ENCODE measurements at regions not wholly inside any gene's neighbourhood (a gene's known extent, or its start where the extent isn't known, plus 50 kb on each side); places are given as distances from the start of the nearest gene placed in this dataset.
"Not testable (repeated sequence)": the region's sequence is repeated elsewhere in the genome, so short reads cannot be mapped to it uniquely, and the experiment has no call there.

DNA sequence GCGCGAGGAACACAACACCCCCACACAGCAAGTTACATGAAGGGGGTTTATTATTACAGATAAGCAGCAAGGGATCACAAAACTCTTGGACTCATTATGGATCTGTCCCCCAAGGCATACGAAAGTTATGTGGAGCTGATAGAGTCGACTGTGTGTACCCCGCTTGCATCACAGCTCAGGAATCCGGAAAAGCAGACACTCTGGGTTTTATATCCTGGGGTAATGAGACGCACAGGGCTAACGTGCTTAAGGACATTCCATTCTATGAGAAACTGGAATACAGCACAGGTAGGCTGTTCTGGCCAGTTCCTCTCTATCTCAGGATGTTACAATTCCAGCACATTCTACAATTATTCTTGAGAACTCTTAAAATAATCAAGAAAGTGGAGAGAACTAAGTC, 401.4 kb downstream of the RPIA start:
- not testable (repeated sequence) for H3K4me3 ChIP-seq; H3K4me2 ChIP-seq; H3K27ac Mint-ChIP-seq; H3K9me3 Mint-ChIP-seq; DNase-seq (ENCODE audit: low spot score); H3K4me3 Mint-ChIP-seq; H3K36me3 Mint-ChIP-seq (ENCODE audit: low read depth); H3K36me3 ChIP-seq (ENCODE audit: insufficient read depth); H3K9me2 ChIP-seq (ENCODE audit: insufficient read depth); H3K27me3 Mint-ChIP-seq (ENCODE audit: insufficient read depth, low read depth, poor library complexity); ATAC-seq; H4K20me1 ChIP-seq (replicated peaks; ENCODE audit: insufficient read depth); H2AFZ ChIP-seq; H3K79me2 ChIP-seq (replicated peaks; ENCODE audit: insufficient read depth); H3K4me1 Mint-ChIP-seq; H3K27me3 ChIP-seq (ENCODE audit: insufficient read depth); H3K4me1 ChIP-seq (ENCODE audit: insufficient read depth); H3F3A ChIP-seq (replicated peaks; ENCODE audit: low read depth); H3K27ac ChIP-seq (ENCODE audit: low read depth)

- not testable (repeated sequence) for H3K4me1 Mint-ChIP-seq; H3K9me2 ChIP-seq (ENCODE audit: insufficient read depth); H4K20me1 ChIP-seq (replicated peaks; ENCODE audit: insufficient read depth); H3K4me2 ChIP-seq; H3K27me3 Mint-ChIP-seq (ENCODE audit: insufficient read depth, low read depth, poor library complexity); H2AFZ ChIP-seq; H3K36me3 ChIP-seq (ENCODE audit: insufficient read depth); H3K4me3 Mint-ChIP-seq; H3K9me3 Mint-ChIP-seq; H3K4me3 ChIP-seq; H3K79me2 ChIP-seq (replicated peaks; ENCODE audit: insufficient read depth); H3K27me3 ChIP-seq (ENCODE audit: insufficient read depth); H3K27ac ChIP-seq (ENCODE audit: low read depth); H3K36me3 Mint-ChIP-seq (ENCODE audit: low read depth); H3K27ac Mint-ChIP-seq; H3K4me1 ChIP-seq (ENCODE audit: insufficient read depth); H3F3A ChIP-seq (replicated peaks; ENCODE audit: low read depth)
- peak; percentile 57 for DNase-seq (ENCODE audit: low spot score)
- peak; percentile 38 to 67; a peak in 3 of 4 replicates for TF ChIP-seq CTCF (conservative IDR thresholded peaks at IDR 0.05; ENCODE audit: low read depth in 2 of 2)
- peak; percentile 84 for ATAC-seq
Observed at GRCh38 chr2:89095060-89095459, 403.6 kb downstream of the RPIA start.

- not testable (repeated sequence) for H3K36me3 Mint-ChIP-seq (ENCODE audit: low read depth)
Observed at GRCh38 chr2:89102587-89102986, 411.1 kb downstream of the RPIA start.

DNA sequence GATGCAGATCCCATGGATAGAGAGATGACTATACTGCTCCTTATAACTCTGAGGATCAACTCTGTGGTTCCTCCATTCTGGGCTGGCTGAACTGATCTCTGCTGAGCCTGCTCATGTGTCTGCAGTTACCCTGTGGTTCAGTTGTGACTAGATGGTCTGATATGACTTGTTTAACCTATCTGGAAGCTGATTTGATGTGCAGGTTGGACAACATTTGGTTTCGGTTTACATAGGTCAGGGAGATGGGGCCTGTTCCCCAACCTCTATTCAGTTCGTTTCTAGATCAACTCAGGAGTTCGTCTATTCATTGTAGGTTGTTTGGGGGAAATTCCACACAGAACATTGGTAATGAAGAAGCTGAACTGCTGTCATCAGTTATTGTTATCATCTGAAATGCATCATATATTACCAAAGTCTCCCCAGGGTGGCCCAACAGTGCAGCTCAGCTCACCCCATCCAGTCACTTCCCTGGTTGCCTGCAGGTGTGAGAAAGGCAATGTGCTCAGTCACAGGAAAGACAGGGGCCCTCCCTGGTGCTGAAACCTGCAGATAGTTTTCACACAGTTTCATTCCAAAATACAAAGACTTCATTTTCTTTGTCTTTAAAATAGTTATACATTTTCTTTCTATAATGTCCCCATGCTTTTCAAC, 415.0 kb downstream of the RPIA start:
- H3K27ac ChIP-seq (ENCODE audit: low read depth); H3K27ac Mint-ChIP-seq: not testable (repeated sequence)

More at GRCh38 chr2:89102587-89102986, 411.1 kb downstream of the RPIA start:
- H3K27ac ChIP-seq (ENCODE audit: low read depth); H3K4me3 ChIP-seq; H4K20me1 ChIP-seq (replicated peaks; ENCODE audit: insufficient read depth); DNase-seq (ENCODE audit: low spot score); H3K79me2 ChIP-seq (replicated peaks; ENCODE audit: insufficient read depth); H3K4me3 Mint-ChIP-seq; H3K4me2 ChIP-seq; H3K9me2 ChIP-seq (ENCODE audit: insufficient read depth); H3F3A ChIP-seq (replicated peaks; ENCODE audit: low read depth); H3K27me3 Mint-ChIP-seq (ENCODE audit: insufficient read depth, low read depth, poor library complexity); H3K27me3 ChIP-seq (ENCODE audit: insufficient read depth); H3K9me3 Mint-ChIP-seq; H3K36me3 ChIP-seq (ENCODE audit: insufficient read depth); H3K4me1 ChIP-seq (ENCODE audit: insufficient read depth); H2AFZ ChIP-seq; H3K27ac Mint-ChIP-seq: not testable (repeated sequence)
- ATAC-seq = peak; percentile 79
- H3K4me1 Mint-ChIP-seq = peaks cover 15% of the 10 kb centered on the region; the same call in 2 of the 3 replicates

More for the DNA sequence above, 415.0 kb downstream of the RPIA start:
- DNase-seq (ENCODE audit: low spot score); H3K27me3 ChIP-seq (ENCODE audit: insufficient read depth); H3K4me3 Mint-ChIP-seq; H3K79me2 ChIP-seq (replicated peaks; ENCODE audit: insufficient read depth); H3K4me3 ChIP-seq; H3K27me3 Mint-ChIP-seq (ENCODE audit: insufficient read depth, low read depth, poor library complexity); ATAC-seq; H3K36me3 ChIP-seq (ENCODE audit: insufficient read depth); H3K9me2 ChIP-seq (ENCODE audit: insufficient read depth); H4K20me1 ChIP-seq (replicated peaks; ENCODE audit: insufficient read depth); H3F3A ChIP-seq (replicated peaks; ENCODE audit: low read depth); H2AFZ ChIP-seq; H3K4me2 ChIP-seq; H3K9me3 Mint-ChIP-seq; H3K4me1 ChIP-seq (ENCODE audit: insufficient read depth); H3K36me3 Mint-ChIP-seq (ENCODE audit: low read depth): not testable (repeated sequence)
- H3K4me1 Mint-ChIP-seq = peaks cover 15% of the 10 kb centered on the region; the same call in 2 of the 3 replicates
